ENCODE measurements at regions not wholly inside any gene's neighbourhood (a gene's known extent, or its start where the extent isn't known, plus 50 kb on each side); places are given as distances from the start of the nearest gene placed in this dataset.

GRCh38 chr20:40333591-40333990 lies 355.4 kb downstream of the MAFB start:
- TF ChIP-seq PAX5 (IDR thresholded peaks at IDR 0.05; ENCODE audit: insufficient read depth, low read length, severe bottlenecking), result no peak
- TF ChIP-seq POLR2AphosphoS5 (IDR thresholded peaks at IDR 0.05; ENCODE audit: low read depth, low read length), result no peak
- no peak for TF ChIP-seq POLR2A (IDR thresholded peaks at IDR 0.05; ENCODE audit: low read depth, low read length)
- TF ChIP-seq TAF1 (IDR thresholded peaks at IDR 0.05; ENCODE audit: low read depth, low read length), result no peak
- no peak for TF ChIP-seq SPI1 (IDR thresholded peaks at IDR 0.05; ENCODE audit: low read depth, low read length)
- no peak for TF ChIP-seq POU2F2 (IDR thresholded peaks at IDR 0.05; ENCODE audit: low read depth, low read length)
- FAIRE-seq (no peak), DNase-seq (ENCODE audit: insufficient read length, low spot score) (no peak)

DNA sequence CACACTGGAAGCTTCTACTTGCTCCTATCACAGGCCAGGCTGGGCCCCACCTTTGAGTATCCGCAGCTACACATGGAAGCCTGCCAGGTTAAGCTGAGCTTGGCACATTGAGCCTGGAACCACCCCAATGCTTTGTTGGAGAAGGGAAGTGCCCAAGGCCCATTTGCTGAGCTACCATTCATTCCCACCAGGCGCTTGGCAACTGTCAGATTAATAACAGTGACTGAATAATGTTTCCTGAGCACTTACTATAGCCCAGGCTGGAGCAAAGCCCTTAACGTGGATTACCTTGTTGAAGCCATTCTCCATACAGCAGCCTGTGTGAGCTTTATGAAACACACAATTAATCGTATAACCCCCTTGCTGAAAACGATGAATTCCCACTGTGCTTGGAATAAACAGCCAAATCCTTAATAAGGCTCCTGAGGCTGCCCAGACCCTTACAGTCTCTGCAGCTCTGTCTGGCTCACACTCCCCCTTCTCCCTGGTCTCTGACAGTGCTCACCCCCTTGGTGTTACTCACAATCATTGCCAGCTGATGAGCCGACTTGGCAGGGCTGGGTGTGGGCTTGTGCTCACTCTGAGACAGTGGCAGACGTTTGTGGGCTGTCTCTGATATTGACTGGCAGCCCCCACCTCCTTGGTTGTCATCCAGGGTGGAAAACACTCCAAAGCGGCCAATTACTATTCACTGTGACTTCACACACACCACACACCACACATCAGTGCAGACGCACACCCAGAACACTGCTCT lies 357.1 kb downstream of the MAFB start:
- no peak for TF ChIP-seq SPI1 (IDR thresholded peaks at IDR 0.05; ENCODE audit: low read depth, low read length)
- no peak for TF ChIP-seq POU2F2 (IDR thresholded peaks at IDR 0.05; ENCODE audit: low read depth, low read length)
- TF ChIP-seq POLR2A (IDR thresholded peaks at IDR 0.05; ENCODE audit: low read depth, low read length), result no peak
- TF ChIP-seq TAF1 (IDR thresholded peaks at IDR 0.05; ENCODE audit: low read depth, low read length), result no peak
- no peak for TF ChIP-seq PAX5 (IDR thresholded peaks at IDR 0.05; ENCODE audit: insufficient read depth, low read length, severe bottlenecking)
- TF ChIP-seq POLR2AphosphoS5 (IDR thresholded peaks at IDR 0.05; ENCODE audit: low read depth, low read length), result no peak
- FAIRE-seq (no peak), DNase-seq (ENCODE audit: insufficient read length, low spot score) (no peak)

- DNase-seq (ENCODE audit: insufficient read length, low spot score) (no peak), FAIRE-seq (no peak)
- TF ChIP-seq POLR2A (IDR thresholded peaks at IDR 0.05; ENCODE audit: low read depth, low read length) (no peak), SPI1 (IDR thresholded peaks at IDR 0.05; ENCODE audit: low read depth, low read length) (no peak), PAX5 (IDR thresholded peaks at IDR 0.05; ENCODE audit: insufficient read depth, low read length, severe bottlenecking) (no peak), TAF1 (IDR thresholded peaks at IDR 0.05; ENCODE audit: low read depth, low read length) (no peak), POLR2AphosphoS5 (IDR thresholded peaks at IDR 0.05; ENCODE audit: low read depth, low read length) (no peak), POU2F2 (IDR thresholded peaks at IDR 0.05; ENCODE audit: low read depth, low read length) (no peak)
Measured at GRCh38 chr20:40331249-40331648, 357.8 kb downstream of the MAFB start.

- FAIRE-seq, result no peak
- TF ChIP-seq POLR2A (IDR thresholded peaks at IDR 0.05; ENCODE audit: low read depth, low read length) (no peak), POU2F2 (IDR thresholded peaks at IDR 0.05; ENCODE audit: low read depth, low read length) (no peak), SPI1 (IDR thresholded peaks at IDR 0.05; ENCODE audit: low read depth, low read length) (no peak), POLR2AphosphoS5 (IDR thresholded peaks at IDR 0.05; ENCODE audit: low read depth, low read length) (no peak), TAF1 (IDR thresholded peaks at IDR 0.05; ENCODE audit: low read depth, low read length) (no peak), PAX5 (IDR thresholded peaks at IDR 0.05; ENCODE audit: insufficient read depth, low read length, severe bottlenecking) (no peak)
Measured at GRCh38 chr20:40329321-40329720, 359.7 kb downstream of the MAFB start.

DNA sequence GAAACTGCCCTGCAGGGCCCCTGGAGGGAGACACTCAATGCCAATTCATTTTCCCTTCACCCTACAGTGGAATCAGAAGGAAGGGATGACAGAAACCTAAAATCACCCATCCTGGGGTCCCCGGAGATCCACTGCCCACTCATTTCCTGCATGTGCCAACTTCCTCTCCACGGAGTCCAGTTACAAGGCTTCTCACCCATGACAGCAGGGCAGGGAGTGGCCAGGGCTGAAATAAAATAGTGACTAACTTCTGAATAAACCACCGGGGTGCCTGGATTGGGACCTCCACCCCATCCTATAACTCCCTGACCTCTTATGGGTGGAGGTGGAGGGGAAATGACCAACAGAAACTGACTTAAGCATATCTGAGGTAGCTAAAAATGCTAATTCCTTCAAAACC lies 362.3 kb downstream of the MAFB start:
- FAIRE-seq (no peak), DNase-seq (ENCODE audit: insufficient read length, low spot score) (no peak)
- TF ChIP-seq PAX5 (IDR thresholded peaks at IDR 0.05; ENCODE audit: insufficient read depth, low read length, severe bottlenecking) (no peak), POLR2A (IDR thresholded peaks at IDR 0.05; ENCODE audit: low read depth, low read length) (no peak)

More at GRCh38 chr20:40329321-40329720, 359.7 kb downstream of the MAFB start:
- no peak for DNase-seq (ENCODE audit: insufficient read length, low spot score)

DNA sequence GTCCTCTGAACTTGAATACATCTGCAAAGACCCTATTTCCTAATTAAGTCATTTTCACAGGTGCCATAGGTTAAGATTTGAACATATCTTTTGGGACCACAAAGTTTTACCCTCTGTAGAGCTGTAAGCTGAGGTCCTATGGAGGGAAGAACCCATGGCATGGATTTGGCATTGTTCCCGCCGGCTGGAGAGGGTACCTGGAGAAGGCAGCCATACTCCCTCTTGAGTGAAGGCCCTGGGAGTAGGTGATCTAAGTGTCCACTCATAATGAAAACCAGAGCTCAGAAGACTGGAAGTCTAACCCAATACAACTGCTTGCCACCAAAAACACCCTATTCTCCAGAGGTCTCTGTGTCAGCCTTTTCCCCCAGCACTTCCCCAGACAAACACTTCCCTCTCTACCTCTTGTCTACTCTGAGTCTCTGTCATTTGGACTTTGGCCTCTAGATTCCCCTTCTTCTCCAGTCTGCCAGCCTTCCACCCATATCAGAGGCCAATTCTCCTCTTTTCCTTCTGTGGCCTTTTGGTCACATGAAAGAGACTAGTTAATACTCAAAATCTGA lies 363.9 kb downstream of the MAFB start:
- DNase-seq (ENCODE audit: insufficient read length, low spot score), result no peak
- TF ChIP-seq POLR2A (IDR thresholded peaks at IDR 0.05; ENCODE audit: low read depth, low read length), result no peak
- no peak for TF ChIP-seq SPI1 (IDR thresholded peaks at IDR 0.05; ENCODE audit: low read depth, low read length)
- TF ChIP-seq POU2F2 (IDR thresholded peaks at IDR 0.05; ENCODE audit: low read depth, low read length), result no peak
- no peak for TF ChIP-seq POLR2AphosphoS5 (IDR thresholded peaks at IDR 0.05; ENCODE audit: low read depth, low read length)

DNA sequence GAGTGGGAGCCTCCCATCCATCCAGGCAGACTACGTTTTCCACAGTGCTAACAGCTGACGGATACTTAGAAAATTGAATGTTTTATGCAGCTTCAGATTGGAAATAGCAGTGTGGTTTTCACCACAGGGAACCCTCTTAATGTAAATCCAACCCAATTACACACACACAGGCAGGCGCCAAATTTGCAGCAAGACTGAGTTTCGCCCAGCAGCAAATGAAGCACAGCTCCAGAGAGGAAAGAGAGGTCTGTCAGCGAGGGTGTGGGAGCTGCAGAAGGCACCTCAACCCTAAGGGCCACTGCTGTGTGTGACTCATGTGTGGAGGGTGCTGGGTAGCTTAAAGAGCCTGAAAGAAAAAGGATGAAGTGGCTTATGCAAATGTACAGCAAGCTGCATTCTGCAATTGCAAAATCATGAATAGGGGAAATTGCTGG lies 365.7 kb downstream of the MAFB start:
- TF ChIP-seq POLR2A (IDR thresholded peaks at IDR 0.05; ENCODE audit: low read depth, low read length) (no peak), SPI1 (IDR thresholded peaks at IDR 0.05; ENCODE audit: low read depth, low read length) (no peak), POU2F2 (IDR thresholded peaks at IDR 0.05; ENCODE audit: low read depth, low read length) (no peak), PAX5 (IDR thresholded peaks at IDR 0.05; ENCODE audit: insufficient read depth, low read length, severe bottlenecking) (no peak), TAF1 (IDR thresholded peaks at IDR 0.05; ENCODE audit: low read depth, low read length) (no peak), POLR2AphosphoS5 (IDR thresholded peaks at IDR 0.05; ENCODE audit: low read depth, low read length) (no peak)
- no peak for FAIRE-seq
- DNase-seq (ENCODE audit: insufficient read length, low spot score), result no peak

More for the DNA sequence above, 363.9 kb downstream of the MAFB start:
- FAIRE-seq, result no peak

DNA sequence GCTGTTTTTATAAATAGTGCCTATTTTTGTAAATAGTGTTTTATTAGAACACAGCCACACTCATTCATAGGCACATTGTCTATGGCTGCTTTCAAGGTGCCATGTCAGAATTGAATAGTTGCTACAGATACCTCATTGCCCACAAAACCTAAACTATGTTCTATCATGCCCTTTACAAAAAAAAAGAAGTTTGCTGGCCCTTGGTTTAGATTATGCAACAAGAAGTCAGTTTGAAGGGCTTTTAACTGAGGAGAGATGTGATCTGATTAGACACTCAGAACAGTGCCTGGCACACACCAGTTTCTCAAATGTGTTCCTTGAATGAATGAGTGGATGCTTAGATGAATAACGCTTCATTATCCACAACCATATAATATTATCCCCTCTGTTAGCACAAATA lies 366.1 kb downstream of the MAFB start:
- no peak for FAIRE-seq
- TF ChIP-seq SPI1 (IDR thresholded peaks at IDR 0.05; ENCODE audit: low read depth, low read length) (no peak), TAF1 (IDR thresholded peaks at IDR 0.05; ENCODE audit: low read depth, low read length) (no peak), PAX5 (IDR thresholded peaks at IDR 0.05; ENCODE audit: insufficient read depth, low read length, severe bottlenecking) (no peak), POU2F2 (IDR thresholded peaks at IDR 0.05; ENCODE audit: low read depth, low read length) (no peak), POLR2A (IDR thresholded peaks at IDR 0.05; ENCODE audit: low read depth, low read length) (no peak), POLR2AphosphoS5 (IDR thresholded peaks at IDR 0.05; ENCODE audit: low read depth, low read length) (no peak)
- DNase-seq (ENCODE audit: insufficient read length, low spot score), result no peak

DNA sequence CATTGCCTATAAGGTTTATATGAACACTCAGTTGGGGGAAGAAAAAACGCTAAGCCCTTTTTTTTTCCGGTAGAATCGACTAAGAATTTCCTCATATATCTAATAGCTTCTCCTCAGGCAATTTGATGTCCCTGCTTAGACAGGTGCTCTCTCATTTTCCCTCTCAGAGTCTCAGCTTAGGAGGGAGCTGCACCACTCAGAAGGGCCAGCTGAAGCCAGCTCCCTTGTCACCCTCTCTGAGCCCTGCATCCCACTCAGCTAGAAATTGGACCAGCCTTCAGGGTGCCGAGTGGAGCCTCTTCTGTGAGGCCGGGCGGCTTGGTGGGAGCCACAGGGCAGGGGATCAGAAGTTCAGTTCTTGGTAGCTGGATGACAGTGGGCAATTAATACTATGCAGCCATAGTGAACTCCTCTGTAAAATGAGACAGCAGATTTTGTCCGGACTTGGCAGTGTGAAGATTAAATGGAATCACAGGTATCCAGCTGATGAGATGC lies 368.5 kb downstream of the MAFB start:
- no peak for DNase-seq (ENCODE audit: insufficient read length, low spot score)
- no peak for TF ChIP-seq POU2F2 (IDR thresholded peaks at IDR 0.05; ENCODE audit: low read depth, low read length)
- TF ChIP-seq TAF1 (IDR thresholded peaks at IDR 0.05; ENCODE audit: low read depth, low read length), result no peak
- TF ChIP-seq PAX5 (IDR thresholded peaks at IDR 0.05; ENCODE audit: insufficient read depth, low read length, severe bottlenecking), result no peak
- no peak for TF ChIP-seq SPI1 (IDR thresholded peaks at IDR 0.05; ENCODE audit: low read depth, low read length)
- TF ChIP-seq POLR2A (IDR thresholded peaks at IDR 0.05; ENCODE audit: low read depth, low read length), result no peak
- no peak for TF ChIP-seq POLR2AphosphoS5 (IDR thresholded peaks at IDR 0.05; ENCODE audit: low read depth, low read length)
- FAIRE-seq, result no peak

Data from GM12891 (cell line).